Neural cell (in vitro differentiated cells): ENCODE measurements at regions not wholly inside any gene's neighbourhood (a gene's known extent, or its start where the extent isn't known, plus 50 kb on each side); places are given as distances from the start of the nearest gene placed in this dataset.

Source experiments
- H2AFZ ChIP-seq: fragments of 200-600, 300-800 bp; sonication (generic), shearing (Covaris generic); 2 replicates; pipeline ENCODE4 v1.6.0; 2014; ENCODE audit warnings: low read depth, mild to moderate bottlenecking, antibody characterized with exemption, low read length, moderate library complexity
- H3F3A ChIP-seq: fragments of 200-600 bp; shearing (Covaris generic); 2 replicates; pipeline ENCODE4 v1.6.1; 2016; ENCODE audit warnings: mild to moderate bottlenecking, moderate library complexity, mixed read lengths, antibody characterized with exemption, low read length; ENCODE audit not compliant: insufficient read depth, poor library complexity, severe bottlenecking
- H3K27ac ChIP-seq: fragments of 200-600, 300-800 bp; sonication (generic), shearing (Covaris generic); 2 replicates; pipeline ENCODE4 v1.5.1; 2014; ENCODE audit warnings: mild to moderate bottlenecking, low read length, moderate library complexity
- H3K27me3 ChIP-seq: fragments of 300-800, 200-600 bp; sonication (generic), shearing (Covaris generic); 2 replicates; pipeline ENCODE4 v1.6.0; 2014; ENCODE audit warnings: mild to moderate bottlenecking, low read depth, low read length, moderate library complexity; ENCODE audit not compliant: insufficient read depth
- H3K36me3 ChIP-seq: fragments of 300-800, 200-600 bp; sonication (generic), shearing (Covaris generic); 2 replicates; pipeline ENCODE4 v1.5.1; 2014; ENCODE audit warnings: mild to moderate bottlenecking, antibody characterized with exemption, low read length, moderate library complexity; ENCODE audit not compliant: insufficient read depth
- H3K4me2 ChIP-seq: fragments of 300-800, 200-600 bp; sonication (generic), shearing (Covaris generic); 2 replicates; pipeline ENCODE4 v1.6.0; 2014; ENCODE audit warnings: mild to moderate bottlenecking, low read length
- H3K4me3 ChIP-seq: fragments of 300-800, 200-600 bp; sonication (generic), shearing (Covaris generic); 2 replicates; pipeline ENCODE4 v1.5.1; 2014; ENCODE audit warnings: mild to moderate bottlenecking, low read length, moderate library complexity
- H3K79me2 ChIP-seq: fragments of 200-600 bp; shearing (Covaris generic); replicated peaks from 2 replicates; pipeline ENCODE4 v1.6.0; 2014; ENCODE audit warnings: mild to moderate bottlenecking, low read length, moderate library complexity; ENCODE audit not compliant: insufficient read depth
- H3K9ac ChIP-seq: fragments of 300-800, 200-600 bp; sonication (generic), shearing (Covaris generic); 2 replicates; pipeline ENCODE4 v1.6.1; 2016; ENCODE audit warnings: mild to moderate bottlenecking, low read length, mixed read lengths
- H3K9me2 ChIP-seq: fragments of 200-600 bp; shearing (Covaris generic); 2 replicates; pipeline ENCODE4 v1.6.1; 2016; ENCODE audit warnings: mild to moderate bottlenecking, low read length, mixed read lengths; ENCODE audit not compliant: insufficient read depth
- H3K9me3 ChIP-seq: fragments of 200-600, 300-800 bp; sonication (generic), shearing (Covaris generic); 2 replicates; pipeline ENCODE4 v1.6.1; 2016; ENCODE audit warnings: mild to moderate bottlenecking, mixed run types, low read length, moderate library complexity, mixed read lengths
- H4K20me1 ChIP-seq: fragments of 200-600 bp; shearing (Covaris generic); 2 replicates; pipeline ENCODE4 v1.6.1; 2016; ENCODE audit warnings: mild to moderate bottlenecking, mixed run types; ENCODE audit not compliant: insufficient read depth
- CTCF ChIP-seq: fragments of 450-650 bp; IDR thresholded peaks from 2 replicates; pipeline ENCODE4 v1.5.1; 2014; ENCODE audit warnings: antibody characterized with exemption, mild to moderate bottlenecking, moderate library complexity; ENCODE audit not compliant: poor library complexity, severe bottlenecking
- EP300 ChIP-seq: fragments of 450-650 bp; conservative IDR thresholded peaks from 2 replicates; pipeline ENCODE4 v1.6.1; 2014; ENCODE audit warnings: antibody characterized with exemption, mild to moderate bottlenecking, moderate library complexity; ENCODE audit not compliant: poor library complexity, severe bottlenecking
- EZH2 ChIP-seq: fragments of 200-600, 300-800 bp; shearing (Covaris generic), sonication (generic); IDR thresholded peaks from 2 replicates; pipeline ENCODE4 v1.6.1; 2014; ENCODE audit warnings: antibody characterized with exemption, low read length, borderline replicate concordance, mild to moderate bottlenecking; ENCODE audit not compliant: insufficient read depth, poor library complexity, severe bottlenecking
- MXI1 ChIP-seq: fragments of 450-650 bp; conservative IDR thresholded peaks from 2 replicates; pipeline ENCODE4 v1.6.1; 2014; ENCODE audit warnings: antibody characterized with exemption, mild to moderate bottlenecking; ENCODE audit not compliant: poor library complexity, severe bottlenecking
- POLR2AphosphoS5 ChIP-seq: IDR thresholded peaks from 2 replicates; pipeline ENCODE4 v1.6.1; 2012
- RAD21 ChIP-seq: fragments of 450-650 bp; conservative IDR thresholded peaks from 2 replicates; pipeline ENCODE4 v1.6.1; 2014; ENCODE audit warnings: antibody characterized with exemption, mild to moderate bottlenecking, moderate library complexity
- SMC3 ChIP-seq: fragments of 450-650 bp; conservative IDR thresholded peaks from 2 replicates; pipeline ENCODE4 v1.6.1; 2014; ENCODE audit warnings: antibody characterized with exemption, mild to moderate bottlenecking, moderate library complexity; ENCODE audit not compliant: poor library complexity
- TAF1 ChIP-seq: IDR thresholded peaks from 2 replicates; pipeline ENCODE4 v1.6.1; 2012; ENCODE audit warnings: low read depth
- TF ChIP-seq, protein P1 (sequence below): IDR thresholded peaks from 2 replicates; pipeline ENCODE4 v1.6.1; 2012; ENCODE audit warnings: borderline replicate concordance

DNA sequence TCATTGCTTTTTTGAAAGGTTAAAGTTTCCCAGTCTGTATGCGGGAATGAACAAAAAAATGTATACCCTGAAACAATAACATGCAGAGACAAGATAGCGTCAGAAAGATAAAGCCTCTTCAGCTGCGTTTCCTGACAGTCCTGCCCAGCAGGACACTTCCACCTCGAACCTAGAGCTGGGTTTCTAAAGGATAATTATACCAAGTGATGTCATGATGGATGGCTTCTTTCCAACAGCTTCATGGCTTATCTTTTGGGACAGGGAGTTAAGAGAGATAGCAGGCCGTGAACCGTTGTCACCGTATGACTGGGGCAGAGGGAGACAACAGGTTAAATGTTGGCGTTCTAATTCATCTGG is 267.6 kb upstream of the SGK1 start:
- no peaks in the 10 kb centered on the region for H3K27me3 ChIP-seq
- H3F3A ChIP-seq = no peaks in the 10 kb centered on the region
- no peaks in the 10 kb centered on the region for H3K9me2 ChIP-seq
- no peak overlapping the region for H3K9ac ChIP-seq
- H4K20me1 ChIP-seq = no peaks in the 10 kb centered on the region
- H3K9me3 ChIP-seq = no peaks in the 10 kb centered on the region
- H3K4me2 ChIP-seq = no peak overlapping the region
- H2AFZ ChIP-seq = no peak overlapping the region
- H3K36me3 ChIP-seq = no peaks in the 10 kb centered on the region
- H3K4me3 ChIP-seq = no peak overlapping the region
- TF ChIP-seq POLR2AphosphoS5 (no peak), SMC3 (no peak), RAD21 (no peak), EZH2 (no peak), TAF1 (no peak), EP300 (no peak), MXI1 (no peak), CTCF (no peak)
- TF ChIP-seq, protein P1, sequence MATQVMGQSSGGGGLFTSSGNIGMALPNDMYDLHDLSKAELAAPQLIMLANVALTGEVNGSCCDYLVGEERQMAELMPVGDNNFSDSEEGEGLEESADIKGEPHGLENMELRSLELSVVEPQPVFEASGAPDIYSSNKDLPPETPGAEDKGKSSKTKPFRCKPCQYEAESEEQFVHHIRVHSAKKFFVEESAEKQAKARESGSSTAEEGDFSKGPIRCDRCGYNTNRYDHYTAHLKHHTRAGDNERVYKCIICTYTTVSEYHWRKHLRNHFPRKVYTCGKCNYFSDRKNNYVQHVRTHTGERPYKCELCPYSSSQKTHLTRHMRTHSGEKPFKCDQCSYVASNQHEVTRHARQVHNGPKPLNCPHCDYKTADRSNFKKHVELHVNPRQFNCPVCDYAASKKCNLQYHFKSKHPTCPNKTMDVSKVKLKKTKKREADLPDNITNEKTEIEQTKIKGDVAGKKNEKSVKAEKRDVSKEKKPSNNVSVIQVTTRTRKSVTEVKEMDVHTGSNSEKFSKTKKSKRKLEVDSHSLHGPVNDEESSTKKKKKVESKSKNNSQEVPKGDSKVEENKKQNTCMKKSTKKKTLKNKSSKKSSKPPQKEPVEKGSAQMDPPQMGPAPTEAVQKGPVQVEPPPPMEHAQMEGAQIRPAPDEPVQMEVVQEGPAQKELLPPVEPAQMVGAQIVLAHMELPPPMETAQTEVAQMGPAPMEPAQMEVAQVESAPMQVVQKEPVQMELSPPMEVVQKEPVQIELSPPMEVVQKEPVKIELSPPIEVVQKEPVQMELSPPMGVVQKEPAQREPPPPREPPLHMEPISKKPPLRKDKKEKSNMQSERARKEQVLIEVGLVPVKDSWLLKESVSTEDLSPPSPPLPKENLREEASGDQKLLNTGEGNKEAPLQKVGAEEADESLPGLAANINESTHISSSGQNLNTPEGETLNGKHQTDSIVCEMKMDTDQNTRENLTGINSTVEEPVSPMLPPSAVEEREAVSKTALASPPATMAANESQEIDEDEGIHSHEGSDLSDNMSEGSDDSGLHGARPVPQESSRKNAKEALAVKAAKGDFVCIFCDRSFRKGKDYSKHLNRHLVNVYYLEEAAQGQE = no peak
- no peaks in the 10 kb centered on the region for H3K79me2 ChIP-seq
- no peak overlapping the region for H3K27ac ChIP-seq

DNA sequence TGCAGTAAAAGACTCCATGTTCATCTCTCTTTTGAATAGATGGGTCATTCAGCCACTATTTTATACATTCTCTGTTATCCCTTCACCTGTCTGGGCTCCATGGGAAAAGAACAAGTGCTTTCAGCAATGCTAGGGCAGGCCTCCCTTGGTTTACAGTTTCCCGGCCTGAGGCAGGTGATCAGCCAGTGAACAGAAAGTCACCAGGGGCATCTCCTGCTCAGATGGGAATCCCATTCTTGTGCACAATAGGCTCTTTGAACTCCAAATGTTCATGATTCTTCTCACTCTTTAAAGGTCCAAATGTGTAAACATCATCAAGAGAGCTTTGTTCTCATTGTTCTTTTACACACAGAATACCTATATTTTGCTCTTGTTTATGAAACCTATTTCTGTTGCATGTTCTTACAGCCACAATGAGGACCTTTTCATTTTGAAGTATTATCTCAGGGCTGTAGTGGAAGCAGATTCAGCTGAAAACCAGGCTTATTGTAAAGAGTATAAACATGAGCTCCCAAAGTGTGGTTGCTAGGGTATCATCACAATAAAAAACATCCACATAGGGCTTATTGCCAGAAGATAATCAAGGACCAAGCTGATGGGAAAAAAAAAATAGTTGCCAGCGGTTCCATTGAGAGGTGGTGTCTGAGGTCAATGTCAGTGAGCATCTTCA is 267.1 kb upstream of the SGK1 start:
- H3K9ac ChIP-seq = no peak overlapping the region
- H3K4me3 ChIP-seq = no peak overlapping the region
- no peaks in the 10 kb centered on the region for H4K20me1 ChIP-seq
- TF ChIP-seq TAF1 (no peak), POLR2AphosphoS5 (no peak), EZH2 (no peak), CTCF (no peak), MXI1 (no peak)
- H3F3A ChIP-seq = no peaks in the 10 kb centered on the region
- no peaks in the 10 kb centered on the region for H3K27me3 ChIP-seq
- H2AFZ ChIP-seq = no peak overlapping the region
- no peaks in the 10 kb centered on the region for H3K36me3 ChIP-seq
- no peak overlapping the region for H3K4me2 ChIP-seq
- no peaks in the 10 kb centered on the region for H3K9me2 ChIP-seq
- H3K27ac ChIP-seq = no peak overlapping the region
- no peaks in the 10 kb centered on the region for H3K79me2 ChIP-seq
- H3K9me3 ChIP-seq = no peaks in the 10 kb centered on the region
